Activated CD8-positive, alpha-beta memory T cell treated with anti-CD3 and anti-CD28 coated beads for 1 hour (primary cell): ENCODE measurements at regions not wholly inside any gene's neighbourhood (a gene's known extent, or its start where the extent isn't known, plus 50 kb on each side); places are given as distances from the start of the nearest gene placed in this dataset.

Source experiments
- DNase-seq, 2 donors: peaks; one replicate each; pipeline ENCODE4 v3.0.0-alpha.2; 2020; ENCODE audit warnings: low read depth in 1 of 2; ENCODE audit errors: extremely low read depth in 1 of 2

- DNase-seq: no peak
Measured at GRCh38 chr3:127405791-127406190, 117.9 kb upstream of the PRR20G start.

- no peak for DNase-seq
Measured at GRCh38 chr3:127405010-127405598, 117.3 kb upstream of the PRR20G start.

- DNase-seq: no peak
Measured at GRCh38 chr3:127404221-127405009, 116.6 kb upstream of the PRR20G start.

- no peak for DNase-seq
Measured at GRCh38 chr3:127403795-127404194, 115.9 kb upstream of the PRR20G start.

- DNase-seq: no peak
Measured at GRCh38 chr3:127399154-127399553, 111.3 kb upstream of the PRR20G start.

GRCh38 chr3:127396473-127396872, 108.6 kb upstream of the PRR20G start:
- no peak for DNase-seq

- DNase-seq: no peak
Measured at GRCh38 chr3:127395663-127396355, 108.0 kb upstream of the PRR20G start.

GRCh38 chr3:127394984-127395662, 107.3 kb upstream of the PRR20G start:
- no peak for DNase-seq

GRCh38 chr3:127394031-127394430, 106.2 kb upstream of the PRR20G start:
- DNase-seq: no peak

- DNase-seq: no peak
Measured at GRCh38 chr3:127393131-127393820, 105.4 kb upstream of the PRR20G start.

GRCh38 chr3:127392156-127392490, 104.3 kb upstream of the PRR20G start:
- DNase-seq: no peak

- DNase-seq: no peak
Measured at GRCh38 chr3:127391436-127392155, 103.8 kb upstream of the PRR20G start.

GRCh38 chr3:127390365-127391025, 102.6 kb upstream of the PRR20G start:
- no peak for DNase-seq

- DNase-seq: no peak
Measured at GRCh38 chr3:127389913-127390312, 102.1 kb upstream of the PRR20G start.

GRCh38 chr3:127389420-127389819, 101.6 kb upstream of the PRR20G start:
- DNase-seq: no peak

- no peak for DNase-seq
Measured at GRCh38 chr3:127388427-127388826, 100.6 kb upstream of the PRR20G start.

GRCh38 chr3:127387556-127388153, 99.8 kb upstream of the PRR20G start:
- DNase-seq: no peak

GRCh38 chr3:127387119-127387518, 99.3 kb upstream of the PRR20G start:
- DNase-seq: no peak

GRCh38 chr3:127386490-127386889, 98.6 kb upstream of the PRR20G start:
- no peak for DNase-seq

- DNase-seq: no peak
Measured at GRCh38 chr3:127385540-127385870, 97.7 kb upstream of the PRR20G start.
